Glutamatergic neuron (in vitro differentiated cells): ENCODE measurements at regions not wholly inside any gene's neighbourhood (a gene's known extent, or its start where the extent isn't known, plus 50 kb on each side); places are given as distances from the start of the nearest gene placed in this dataset.

ENCODE experiments used
- DNase-seq: peaks from one replicate; pipeline ENCODE4 v3.0.0; 2022
- H3K27ac Mint-ChIP-seq: one replicate; pipeline ENCODE4 v1.8.0; 2020; ENCODE audit warnings: mild to moderate bottlenecking, mixed read lengths, inconsistent platforms; ENCODE audit not compliant: unreplicated experiment
- H3K27me3 Mint-ChIP-seq: one replicate; pipeline ENCODE4 v1.8.0; 2020; ENCODE audit warnings: mild to moderate bottlenecking, moderate library complexity, mixed read lengths, inconsistent platforms; ENCODE audit not compliant: unreplicated experiment
- H3K36me3 Mint-ChIP-seq: one replicate; pipeline ENCODE4 v1.8.0; 2020; ENCODE audit warnings: mild to moderate bottlenecking, mixed read lengths, inconsistent platforms; ENCODE audit not compliant: unreplicated experiment
- H3K4me1 Mint-ChIP-seq: one replicate; pipeline ENCODE4 v1.8.0; 2020; ENCODE audit warnings: mild to moderate bottlenecking, low read depth, mixed read lengths, inconsistent platforms; ENCODE audit not compliant: unreplicated experiment
- H3K4me3 Mint-ChIP-seq: one replicate; pipeline ENCODE4 v1.8.0; 2020; ENCODE audit warnings: mild to moderate bottlenecking, mixed read lengths, inconsistent platforms; ENCODE audit not compliant: unreplicated experiment
- H3K9me3 Mint-ChIP-seq: one replicate; pipeline ENCODE4 v1.8.0; 2020; ENCODE audit warnings: mild to moderate bottlenecking, moderate library complexity, mixed read lengths, inconsistent platforms; ENCODE audit not compliant: unreplicated experiment
- CTCF ChIP-seq: fragments of 200-600 bp; sonication (generic); IDR thresholded peaks from one replicate; pipeline ENCODE4 v1.5.0; 2021; ENCODE audit not compliant: partially characterized antibody, unreplicated experiment

DNA sequence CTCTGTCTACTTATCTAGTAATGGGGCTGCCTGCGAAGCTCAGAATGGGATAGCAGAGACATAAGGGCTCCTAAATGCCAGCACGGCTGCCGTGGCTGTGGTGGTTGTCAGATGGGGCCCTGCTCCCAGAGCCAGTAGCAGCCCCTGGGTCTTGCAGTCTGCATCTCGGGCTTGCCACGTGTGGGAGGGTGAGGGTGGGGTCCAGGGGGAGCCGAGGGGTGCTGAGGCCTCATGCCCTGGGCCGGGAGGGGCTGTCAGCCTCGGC lies 88.8 kb upstream of the GSE1 start:
- no peak for DNase-seq
- no peak overlapping the region for H3K4me3 Mint-ChIP-seq
- H3K9me3 Mint-ChIP-seq, result peaks cover 21% of the 10 kb centered on the region
- no peak overlapping the region for H3K27ac Mint-ChIP-seq
- peaks cover 11% of the 10 kb centered on the region for H3K27me3 Mint-ChIP-seq
- peaks cover 38% of the 10 kb centered on the region for H3K4me1 Mint-ChIP-seq
- no peak for TF ChIP-seq CTCF
- peaks cover 4% of the 10 kb centered on the region for H3K36me3 Mint-ChIP-seq

DNA sequence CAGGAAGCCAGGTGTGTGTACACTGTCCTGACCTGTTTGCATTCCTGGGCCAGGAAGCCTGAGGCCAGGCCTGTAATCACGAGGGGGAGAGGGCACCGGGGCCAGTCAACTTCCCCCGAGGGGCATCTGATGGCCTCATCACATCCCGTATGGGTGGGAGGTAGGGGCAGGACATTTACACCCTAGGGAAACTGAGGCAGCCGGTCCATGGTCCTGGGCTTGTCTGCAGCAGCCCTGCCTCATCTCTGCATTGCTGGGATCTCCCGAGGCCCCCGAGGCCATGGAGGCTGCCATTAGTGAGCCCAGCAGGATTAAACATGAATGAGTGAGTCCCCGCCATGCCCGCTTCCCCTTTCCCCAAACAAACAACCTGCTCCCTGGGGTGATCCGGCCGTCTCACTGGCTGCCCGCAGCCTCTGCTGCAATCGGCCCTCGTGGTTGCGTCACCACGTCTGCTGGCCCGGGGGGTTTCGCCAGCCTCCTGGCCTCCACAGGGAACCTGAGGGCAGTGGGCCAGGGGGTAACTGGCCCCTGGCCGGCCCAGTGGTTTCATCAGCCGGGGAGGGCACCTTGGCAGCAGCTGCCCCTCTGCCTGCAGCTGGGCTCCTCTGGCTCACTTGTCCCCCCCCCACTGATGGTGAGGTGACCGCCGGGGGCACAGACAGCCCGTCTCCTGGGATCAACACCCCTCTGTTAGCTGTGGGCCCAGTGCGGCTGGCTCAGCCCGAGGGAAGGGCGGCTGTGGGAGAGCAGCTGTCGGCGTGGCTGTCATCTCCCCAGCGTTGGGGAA lies 88.3 kb upstream of the GSE1 start:
- H3K4me1 Mint-ChIP-seq, result peaks cover 40% of the 10 kb centered on the region
- DNase-seq, result no peak
- H3K27ac Mint-ChIP-seq, result no peak overlapping the region
- peaks cover 11% of the 10 kb centered on the region for H3K27me3 Mint-ChIP-seq
- TF ChIP-seq CTCF, result no peak
- peaks cover 21% of the 10 kb centered on the region for H3K9me3 Mint-ChIP-seq
- H3K36me3 Mint-ChIP-seq, result no peaks in the 10 kb centered on the region
- H3K4me3 Mint-ChIP-seq, result no peak overlapping the region

DNA sequence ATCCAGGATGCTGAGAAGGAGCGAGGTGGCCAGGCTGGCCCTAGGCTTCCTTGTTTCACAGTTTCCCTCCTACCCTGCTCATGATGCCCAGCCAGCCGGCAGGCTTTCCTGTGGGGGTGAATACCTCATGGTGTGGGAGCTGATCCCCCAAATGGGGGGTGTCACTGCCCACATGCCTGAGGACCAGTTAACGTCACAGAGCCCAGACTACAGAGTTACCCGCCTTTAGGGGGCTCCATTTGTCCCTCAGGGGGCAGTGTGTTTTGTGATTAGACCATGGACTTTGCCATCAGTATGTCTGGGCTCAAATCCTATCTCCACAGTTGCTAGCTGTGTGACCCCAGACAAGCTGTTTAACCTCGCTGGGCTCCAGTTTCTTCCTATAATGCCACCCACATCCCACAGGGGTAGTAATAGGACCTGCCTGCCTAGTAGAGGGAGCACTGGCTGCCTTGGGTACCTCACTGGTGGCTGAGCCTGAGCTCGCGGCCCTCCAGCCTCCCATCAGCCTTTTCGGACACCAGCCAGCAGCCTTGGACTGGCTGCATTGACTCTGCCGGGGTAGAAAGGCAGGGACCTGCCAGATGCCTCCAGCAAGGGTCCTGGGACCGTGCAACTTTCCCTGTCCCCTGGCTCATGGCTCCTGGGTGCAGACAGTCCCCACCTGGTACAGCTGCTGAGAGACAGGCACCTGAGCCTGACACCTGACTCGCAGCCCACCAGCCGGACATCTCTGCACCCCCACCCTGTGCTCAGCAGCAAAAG lies 87.5 kb upstream of the GSE1 start:
- no peak overlapping the region for H3K27ac Mint-ChIP-seq
- no peak for DNase-seq
- peaks cover 46% of the 10 kb centered on the region for H3K4me1 Mint-ChIP-seq

GRCh38 chr16:85526185-85526974 lies 86.7 kb upstream of the GSE1 start:
- H3K4me3 Mint-ChIP-seq, result peak overlapping the region; percentile 40

More for the DNA sequence above, 87.5 kb upstream of the GSE1 start:
- Mint-ChIP-seq H3K36me3 (no peaks in the 10 kb centered on the region), H3K27me3 (peaks cover 11% of the 10 kb centered on the region), H3K4me3 (no peak overlapping the region), H3K9me3 (peaks cover 20% of the 10 kb centered on the region)
- no peak for TF ChIP-seq CTCF

More at GRCh38 chr16:85526185-85526974, 86.7 kb upstream of the GSE1 start:
- Mint-ChIP-seq H3K9me3 (peaks cover 20% of the 10 kb centered on the region), H3K36me3 (no peaks in the 10 kb centered on the region), H3K4me1 (peaks cover 52% of the 10 kb centered on the region), H3K27me3 (peaks cover 11% of the 10 kb centered on the region), H3K27ac (peak overlapping the region; percentile 25)
- no peak for TF ChIP-seq CTCF
- DNase-seq, result no peak
